ENCODE measurements at regions not wholly inside any gene's neighbourhood (a gene's known extent, or its start where the extent isn't known, plus 50 kb on each side); places are given as distances from the start of the nearest gene placed in this dataset.
"Not testable (repeated sequence)": the region's sequence is repeated elsewhere in the genome, so short reads cannot be mapped to it uniquely, and the experiment has no call there.

DNA sequence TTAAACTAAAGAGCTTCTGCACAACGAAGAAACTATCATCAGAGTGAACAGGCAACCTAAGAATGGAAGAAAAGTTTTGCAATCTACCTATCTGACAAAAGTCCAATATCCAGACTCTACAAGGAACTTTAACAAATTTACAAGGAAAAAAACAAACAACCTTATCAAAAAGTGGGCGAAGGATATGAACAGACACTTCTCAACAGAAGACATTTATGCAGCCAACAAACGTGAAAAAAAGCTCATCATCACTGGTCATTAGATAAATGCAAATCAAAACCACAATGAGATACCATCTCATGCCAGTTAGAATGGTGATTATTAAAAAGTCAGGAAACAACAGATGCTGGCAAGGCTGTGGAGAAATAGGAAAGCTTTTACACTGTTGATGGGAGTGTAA, 55.5 kb upstream of the XPO1 start:
- TF ChIP-seq, protein P1, sequence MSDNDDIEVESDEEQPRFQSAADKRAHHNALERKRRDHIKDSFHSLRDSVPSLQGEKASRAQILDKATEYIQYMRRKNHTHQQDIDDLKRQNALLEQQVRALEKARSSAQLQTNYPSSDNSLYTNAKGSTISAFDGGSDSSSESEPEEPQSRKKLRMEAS (IDR thresholded peaks at IDR 0.05; ENCODE audit: low read depth, low read length): not testable (repeated sequence)
- TF ChIP-seq, protein P2, sequence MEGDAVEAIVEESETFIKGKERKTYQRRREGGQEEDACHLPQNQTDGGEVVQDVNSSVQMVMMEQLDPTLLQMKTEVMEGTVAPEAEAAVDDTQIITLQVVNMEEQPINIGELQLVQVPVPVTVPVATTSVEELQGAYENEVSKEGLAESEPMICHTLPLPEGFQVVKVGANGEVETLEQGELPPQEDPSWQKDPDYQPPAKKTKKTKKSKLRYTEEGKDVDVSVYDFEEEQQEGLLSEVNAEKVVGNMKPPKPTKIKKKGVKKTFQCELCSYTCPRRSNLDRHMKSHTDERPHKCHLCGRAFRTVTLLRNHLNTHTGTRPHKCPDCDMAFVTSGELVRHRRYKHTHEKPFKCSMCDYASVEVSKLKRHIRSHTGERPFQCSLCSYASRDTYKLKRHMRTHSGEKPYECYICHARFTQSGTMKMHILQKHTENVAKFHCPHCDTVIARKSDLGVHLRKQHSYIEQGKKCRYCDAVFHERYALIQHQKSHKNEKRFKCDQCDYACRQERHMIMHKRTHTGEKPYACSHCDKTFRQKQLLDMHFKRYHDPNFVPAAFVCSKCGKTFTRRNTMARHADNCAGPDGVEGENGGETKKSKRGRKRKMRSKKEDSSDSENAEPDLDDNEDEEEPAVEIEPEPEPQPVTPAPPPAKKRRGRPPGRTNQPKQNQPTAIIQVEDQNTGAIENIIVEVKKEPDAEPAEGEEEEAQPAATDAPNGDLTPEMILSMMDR (IDR thresholded peaks at IDR 0.05; ENCODE audit: low read depth, low read length): not testable (repeated sequence)
- TF ChIP-seq POLR2A (IDR thresholded peaks at IDR 0.05; ENCODE audit: extremely low read depth, insufficient read length); MYC (IDR thresholded peaks at IDR 0.05; ENCODE audit: low read depth, low read length): not testable (repeated sequence)

Data from NB4 (cell line).